ENCODE measurements at regions not wholly inside any gene's neighbourhood (a gene's known extent, or its start where the extent isn't known, plus 50 kb on each side); places are given as distances from the start of the nearest gene placed in this dataset.
A peak's percentile ranks its signal among the peaks of the same experiment; 100 is the strongest.
"Not testable (repeated sequence)": the region's sequence is repeated elsewhere in the genome, so short reads cannot be mapped to it uniquely, and the experiment has no call there.

- in situ Hi-C loops (cut with MboI; ENCODE audit: low sequenced_read_pairs): no loop called here
- Histone ChIP-seq H3K4me3 (no peak overlapping the region), H3K27me3 (ENCODE audit: low read depth) (no peaks in the 10 kb centered on the region), H3K36me3 (replicated peaks) (no peaks in the 10 kb centered on the region), H3K9me3 (no peaks in the 10 kb centered on the region), H3K4me1 (peaks cover 15% of the 10 kb centered on the region)
- DNase-seq (ENCODE audit: low spot score in 2 of 2): peak in 1 of 2 experiments; percentile 6
Observed at GRCh38 chrX:56618323-56618722, 54.9 kb downstream of the UBQLN2 start.

GRCh38 chrX:56623316-56623715 lies 59.9 kb downstream of the UBQLN2 start:
- no peaks in the 10 kb centered on the region for H3K36me3 ChIP-seq (replicated peaks)
- in situ Hi-C loops (cut with MboI; ENCODE audit: low sequenced_read_pairs): no loop called here
- DNase-seq (ENCODE audit: low spot score in 2 of 2): no peak

GRCh38 chrX:56635060-56635459 lies 71.6 kb downstream of the UBQLN2 start:
- in situ Hi-C loops (cut with MboI; ENCODE audit: low sequenced_read_pairs); H3K36me3 ChIP-seq (replicated peaks); H3K4me1 ChIP-seq; H3K9me3 ChIP-seq; H3K4me3 ChIP-seq; DNase-seq (ENCODE audit: low spot score in 2 of 2); H3K27me3 ChIP-seq (ENCODE audit: low read depth): not testable (repeated sequence)

More at GRCh38 chrX:56623316-56623715, 59.9 kb downstream of the UBQLN2 start:
- Histone ChIP-seq H3K9me3 (no peaks in the 10 kb centered on the region), H3K4me1 (peaks cover 14% of the 10 kb centered on the region), H3K27me3 (ENCODE audit: low read depth) (no peaks in the 10 kb centered on the region), H3K4me3 (no peak overlapping the region)

- no peaks in the 10 kb centered on the region for H3K27me3 ChIP-seq (ENCODE audit: low read depth)
- no peaks in the 10 kb centered on the region for H3K9me3 ChIP-seq
- no peaks in the 10 kb centered on the region for H3K4me1 ChIP-seq
- in situ Hi-C loops (cut with MboI; ENCODE audit: low sequenced_read_pairs): no loop called here
- no peak overlapping the region for H3K4me3 ChIP-seq
- H3K36me3 ChIP-seq (replicated peaks): no peaks in the 10 kb centered on the region
- DNase-seq (ENCODE audit: low spot score in 2 of 2): no peak
Observed at GRCh38 chrX:56661193-56661592, 67.8 kb upstream of the NBDY start.

Data from HAP-1 (cell line).